ENCODE measurements at regions not wholly inside any gene's neighbourhood (a gene's known extent, or its start where the extent isn't known, plus 50 kb on each side); places are given as distances from the start of the nearest gene placed in this dataset.
"Not testable (repeated sequence)": the region's sequence is repeated elsewhere in the genome, so short reads cannot be mapped to it uniquely, and the experiment has no call there.

GRCh38 chr11:115984228-115984627 lies 480.0 kb upstream of the CADM1 start:
- no peak for DNase-seq

DNA sequence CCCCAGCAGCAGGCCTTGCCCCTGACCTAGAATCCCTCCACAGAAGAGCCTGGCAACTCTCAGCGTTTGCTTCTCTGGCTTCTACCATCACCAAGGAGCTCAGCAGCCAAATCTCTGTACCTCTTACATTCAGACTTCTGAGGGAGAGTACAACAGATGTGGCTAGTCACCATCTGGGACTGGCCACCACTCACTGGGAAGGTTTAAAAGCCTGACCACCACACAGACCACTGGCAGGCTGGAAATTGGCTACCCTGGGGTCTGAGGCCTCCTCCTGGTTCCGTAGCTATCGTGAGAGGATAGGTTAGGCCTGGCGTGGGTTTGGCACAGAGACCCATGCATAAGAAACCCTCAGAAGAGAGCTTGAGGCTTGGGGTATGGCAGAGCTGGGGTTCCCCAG lies 478.5 kb upstream of the CADM1 start:
- no peak for DNase-seq

DNA sequence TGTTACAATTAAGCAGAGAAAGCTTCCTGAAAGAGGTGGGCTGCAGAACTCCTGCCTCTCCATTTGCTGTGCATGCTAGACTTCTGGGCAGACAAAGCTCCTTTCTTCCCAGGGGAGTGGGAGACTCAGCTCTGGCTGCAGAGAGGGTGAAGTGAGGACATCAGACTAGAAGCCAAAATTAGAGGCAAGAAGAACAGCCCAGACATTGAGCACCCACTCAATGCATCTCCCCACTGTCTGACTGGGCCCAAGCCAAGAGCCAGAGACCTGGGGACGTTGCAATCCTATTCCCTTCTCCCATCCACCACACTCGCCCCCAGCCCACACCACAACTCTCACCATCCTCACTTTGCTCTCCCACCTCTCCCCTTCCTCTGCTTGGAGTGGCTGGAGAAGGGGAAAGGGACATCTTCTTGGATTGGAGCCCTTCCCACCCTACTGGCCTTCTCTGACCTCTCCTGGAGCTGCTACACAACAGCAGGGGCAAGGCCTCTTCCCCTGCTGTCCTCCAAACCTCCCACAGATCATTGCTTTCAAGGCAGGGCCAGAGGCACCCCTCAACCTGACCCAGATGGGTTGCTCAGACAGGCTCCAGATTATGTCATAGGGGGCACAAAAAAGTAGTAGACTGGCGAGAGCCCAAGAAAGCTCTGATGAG lies 477.7 kb upstream of the CADM1 start:
- DNase-seq, result no peak

GRCh38 chr11:115981104-115981481 lies 476.9 kb upstream of the CADM1 start:
- DNase-seq, result no peak

DNA sequence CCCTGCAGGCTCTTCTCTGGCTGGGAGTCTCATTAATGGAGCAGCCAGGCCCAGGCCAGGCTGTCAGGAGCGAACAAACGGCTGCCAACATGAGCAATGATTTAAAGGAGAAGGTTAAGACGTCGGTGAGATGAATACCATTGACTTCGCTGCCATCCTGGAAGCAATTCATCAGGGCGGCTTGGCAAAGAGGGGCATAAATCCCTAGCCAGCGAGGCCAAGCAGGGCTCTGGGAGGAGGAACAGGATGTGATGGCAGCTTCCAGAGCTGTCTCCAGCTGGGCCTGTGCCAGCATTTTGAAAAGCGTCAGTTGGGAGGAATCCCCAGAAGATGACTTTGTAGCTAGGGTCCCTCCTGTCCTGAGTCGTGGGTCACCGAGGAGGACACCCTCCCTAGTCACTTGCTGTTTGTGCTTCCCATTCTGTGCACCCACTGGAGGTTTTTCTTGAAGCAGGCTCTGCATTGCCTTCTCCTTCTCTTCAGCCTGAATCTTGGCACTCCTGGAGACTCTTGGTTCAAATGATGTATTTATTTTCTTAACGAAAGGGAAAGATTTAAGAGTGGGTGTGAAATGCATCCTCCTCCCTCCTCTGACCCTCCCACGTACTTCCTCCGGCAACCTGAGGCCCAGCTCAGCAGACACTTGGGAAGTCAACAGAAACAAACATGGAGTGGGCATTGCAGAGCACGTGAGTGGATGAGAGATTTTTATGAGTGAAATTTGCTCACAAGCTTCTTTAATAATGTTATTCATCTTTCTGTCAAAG lies 476.3 kb upstream of the CADM1 start:
- DNase-seq, result no peak

- DNase-seq, result no peak
These were observed 470.5 kb upstream of the CADM1 start for GRCh38 chr11:115974703-115975102.

DNA sequence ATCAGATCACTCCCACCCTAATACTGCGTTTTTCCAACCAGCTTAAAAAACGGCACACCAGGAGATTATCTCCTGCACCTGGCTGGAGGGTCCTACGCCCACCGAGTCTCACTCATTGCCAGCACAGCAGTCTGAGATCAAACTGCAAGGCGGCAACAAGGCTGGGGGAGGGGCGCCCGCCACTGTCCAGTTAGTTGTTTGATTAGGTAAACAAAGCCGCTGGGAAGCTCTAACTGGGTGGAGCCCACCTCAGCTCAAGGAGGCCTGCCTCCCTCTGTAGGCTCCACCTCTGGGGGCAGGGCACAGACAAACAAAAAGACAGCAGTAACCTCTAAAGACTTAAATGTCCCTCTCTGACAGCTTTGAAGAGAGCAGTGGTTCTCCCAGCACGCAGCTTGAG lies 463.0 kb upstream of the CADM1 start:
- not testable (repeated sequence) for DNase-seq

GRCh38 chr11:115965767-115966504 lies 461.7 kb upstream of the CADM1 start:
- DNase-seq, result no peak

DNA sequence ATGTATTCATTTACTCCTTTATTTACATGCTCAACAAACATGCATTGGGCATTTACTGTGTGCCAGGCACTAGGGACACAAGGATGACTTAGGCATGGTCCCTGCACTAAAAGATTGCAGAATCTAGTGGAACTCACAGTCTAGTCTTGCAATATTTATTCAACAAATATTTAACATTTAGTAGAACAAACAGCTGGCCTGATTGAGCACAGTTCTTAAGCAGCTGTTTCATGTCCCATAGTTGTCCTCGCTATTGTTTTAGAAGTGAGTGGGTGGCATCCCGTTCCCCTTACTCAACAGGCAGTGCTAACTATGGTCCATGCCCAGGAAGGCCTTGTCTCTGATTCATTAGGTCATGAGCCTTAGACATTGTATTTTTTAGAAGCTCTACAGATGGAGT lies 459.9 kb upstream of the CADM1 start:
- DNase-seq, result no peak

DNA sequence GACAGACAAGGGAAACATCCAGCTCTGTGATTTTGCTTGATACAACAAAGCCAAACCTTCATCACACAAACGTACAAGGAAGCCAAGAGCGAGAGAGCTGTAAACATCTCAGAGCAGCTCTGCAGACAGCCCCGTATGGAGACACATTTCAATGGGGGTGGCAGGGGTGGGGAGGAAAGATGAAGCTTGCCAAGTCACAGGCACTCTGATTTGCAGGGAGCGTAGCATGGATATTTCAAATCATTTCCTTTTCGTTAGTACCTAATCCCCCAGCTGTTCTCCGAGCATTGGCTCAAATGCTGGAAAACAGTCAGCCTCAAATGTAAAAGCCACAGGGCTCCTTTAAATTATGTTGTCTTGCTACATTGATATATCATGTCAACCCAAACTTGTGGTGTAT lies 458.9 kb upstream of the CADM1 start:
- DNase-seq, result no peak

GRCh38 chr11:115961159-115962003 lies 457.2 kb upstream of the CADM1 start:
- peak; percentile 81 for DNase-seq

DNA sequence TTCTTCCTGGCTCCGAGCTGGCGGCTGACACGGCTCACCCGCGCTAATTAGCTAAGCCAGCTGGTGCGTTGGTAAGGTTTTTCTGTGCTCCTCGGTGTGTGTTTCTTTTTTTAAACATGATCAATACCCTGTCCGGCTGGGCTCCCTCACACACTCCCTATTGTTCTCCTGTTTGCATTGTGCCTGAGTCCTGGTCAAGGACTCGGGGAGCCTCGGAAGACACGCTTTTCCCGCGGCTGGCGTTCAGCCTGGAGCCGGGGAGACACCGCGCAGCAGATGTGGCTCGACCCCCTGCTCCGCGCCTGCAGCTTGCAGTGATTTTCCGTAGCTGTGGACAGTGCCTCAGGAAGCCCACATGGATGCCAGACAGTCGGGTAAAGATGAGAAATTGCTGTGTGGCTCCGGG lies 454.9 kb upstream of the CADM1 start:
- DNase-seq, result peak; percentile 93

GRCh38 chr11:115958089-115959000 lies 454.1 kb upstream of the CADM1 start:
- peak; percentile 43 for DNase-seq

- DNase-seq, result no peak
These were observed 451.6 kb upstream of the CADM1 start for GRCh38 chr11:115955803-115956202.

DNA sequence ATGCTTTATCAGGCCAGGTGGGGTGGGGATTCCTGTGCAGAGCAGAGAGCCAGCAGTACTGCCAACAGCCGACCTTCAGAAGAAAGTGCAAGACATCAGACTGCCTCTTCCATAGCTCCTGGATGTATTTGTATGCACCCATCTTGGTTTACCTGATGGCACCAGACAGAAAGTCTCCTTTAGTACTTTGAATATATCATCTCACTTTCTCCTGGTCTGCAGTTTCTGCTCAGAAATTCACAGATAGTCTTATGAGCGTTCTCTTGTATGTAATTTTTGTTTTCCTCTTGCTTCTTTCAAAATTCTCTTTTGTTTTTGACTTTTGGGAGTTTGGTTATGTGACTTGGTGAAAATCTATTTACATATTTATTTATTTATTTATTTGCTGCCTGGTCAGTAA lies 446.4 kb upstream of the CADM1 start:
- DNase-seq, result no peak

GRCh38 chr11:115944596-115944995 lies 440.4 kb upstream of the CADM1 start:
- DNase-seq, result no peak

DNA sequence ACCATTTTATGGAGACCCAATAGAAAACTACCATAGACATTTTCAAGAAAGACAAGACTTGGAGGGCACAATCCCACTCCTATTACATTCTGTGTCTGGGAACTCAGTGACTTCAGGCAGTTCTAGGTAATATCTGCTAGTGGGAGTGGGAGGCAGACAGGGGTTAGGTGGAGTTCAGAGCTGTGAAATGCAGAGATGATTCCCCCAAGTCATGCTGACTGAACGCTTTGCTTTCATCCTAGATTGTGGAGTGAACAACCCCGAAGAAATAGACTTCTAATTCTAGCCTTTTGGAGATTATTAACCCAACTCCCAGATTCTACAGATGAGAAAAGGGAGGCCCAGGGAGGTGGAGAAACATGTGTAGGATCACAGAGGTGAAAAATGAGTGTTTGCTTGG lies 437.8 kb upstream of the CADM1 start:
- DNase-seq, result no peak

DNA sequence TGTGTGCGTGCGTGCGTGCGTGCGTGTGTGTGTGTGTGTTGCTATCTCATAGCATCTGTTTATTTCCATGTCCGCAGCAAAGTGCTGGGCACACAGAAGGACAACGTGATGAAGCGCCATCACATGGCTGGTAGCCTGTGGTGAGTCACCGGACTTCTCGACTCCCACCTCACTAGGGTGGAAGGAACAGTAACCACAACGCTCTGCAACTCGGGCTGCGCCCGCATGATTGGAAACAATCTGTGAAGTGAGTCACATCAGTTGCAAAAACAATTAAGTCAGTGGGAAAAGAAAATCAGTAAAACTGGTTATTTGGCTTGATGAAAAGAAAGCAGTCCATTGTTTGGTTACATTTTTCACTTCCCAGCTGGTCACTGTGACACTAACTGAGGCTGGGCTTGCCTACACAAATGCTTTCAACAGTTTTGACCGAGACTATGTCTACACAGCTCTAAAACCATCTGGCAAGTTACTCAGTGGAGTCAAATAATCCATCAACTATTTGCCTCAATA lies 437.3 kb upstream of the CADM1 start:
- no peak for DNase-seq

DNA sequence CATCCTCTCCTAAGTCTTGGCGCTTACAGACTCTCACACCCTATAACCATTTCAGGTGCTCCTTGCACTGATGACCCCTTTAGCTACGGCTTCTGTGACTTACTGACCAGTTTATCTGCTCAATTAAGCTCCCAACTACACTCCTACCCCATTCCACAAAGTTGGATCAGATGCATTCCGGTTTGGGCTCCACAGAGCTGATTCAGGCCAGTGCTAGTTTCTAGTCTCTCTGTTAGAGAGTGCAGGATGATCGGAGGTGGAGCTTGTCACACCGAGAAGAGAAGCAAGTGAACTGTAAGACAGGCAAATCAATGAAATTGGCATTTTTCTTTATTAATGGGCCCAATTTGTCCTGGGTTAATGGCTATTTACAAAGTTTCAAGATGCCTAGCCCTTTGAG lies 436.8 kb upstream of the CADM1 start:
- DNase-seq, result no peak

DNA sequence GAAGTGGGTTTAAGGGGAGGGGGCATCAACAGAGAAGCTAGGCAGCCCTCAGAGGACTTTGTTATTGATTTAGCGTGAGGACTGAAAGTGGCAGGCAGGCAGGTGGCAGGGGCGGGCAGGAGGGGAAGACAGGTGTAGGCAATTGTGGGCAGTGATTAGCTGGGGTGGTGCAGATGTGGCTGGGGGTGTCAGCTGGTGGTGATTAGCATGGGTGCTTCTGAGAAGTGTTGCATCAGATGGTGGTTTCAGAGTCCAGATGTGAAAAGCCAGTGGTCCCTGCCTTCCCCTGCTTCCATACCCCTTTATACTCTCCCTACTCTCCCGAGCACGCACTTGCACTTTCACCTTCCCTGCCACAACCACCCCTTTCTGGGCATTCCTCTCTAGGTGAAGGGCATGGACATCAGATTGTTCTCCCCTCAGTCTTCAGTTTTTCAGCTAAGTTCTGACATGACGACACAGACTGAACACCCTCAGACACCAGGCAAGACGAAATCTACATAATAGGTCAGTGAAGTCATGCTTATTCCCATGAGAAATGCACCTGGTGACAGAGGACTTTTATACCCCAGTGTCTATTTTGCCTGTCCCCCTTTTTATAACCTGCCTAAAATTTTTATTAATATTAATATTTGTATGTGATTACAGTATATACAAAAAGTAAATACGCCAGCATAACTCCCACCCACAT lies 435.7 kb upstream of the CADM1 start:
- peak; percentile 78 for DNase-seq

- DNase-seq, result no peak
These were observed 435.0 kb upstream of the CADM1 start for GRCh38 chr11:115939104-115939730.
